ENCODE measurements at regions not wholly inside any gene's neighbourhood (a gene's known extent, or its start where the extent isn't known, plus 50 kb on each side); places are given as distances from the start of the nearest gene placed in this dataset.

DNA sequence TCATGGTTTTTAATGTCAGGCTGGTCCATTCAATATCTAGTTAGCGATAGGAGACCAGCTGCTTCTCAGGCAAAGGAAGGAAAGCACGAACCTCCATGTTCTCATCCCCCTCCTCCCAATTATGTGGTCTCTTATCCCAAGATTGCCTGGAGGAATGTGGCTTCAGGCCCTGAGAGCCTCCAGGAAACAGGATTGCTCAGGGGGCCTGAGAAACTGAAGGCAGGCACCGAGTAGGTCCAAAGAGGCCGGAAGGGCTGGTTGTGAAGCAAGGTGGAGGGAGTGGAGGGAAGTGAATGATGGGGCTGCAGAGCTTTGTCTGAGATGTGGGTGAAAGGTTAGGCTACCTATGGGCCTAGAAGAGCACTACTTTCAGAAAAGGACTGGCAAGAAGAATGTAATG, 188.2 kb upstream of the DDHD1 start:
- H3K4me3 ChIP-seq: no peak overlapping the region
- no peak overlapping the region for H3K27ac ChIP-seq
- no peak overlapping the region for H3K4me2 ChIP-seq
- no peak for TF ChIP-seq JUN (IDR thresholded peaks at IDR 0.05)
- no peak for TF ChIP-seq JUNB (IDR thresholded peaks at IDR 0.05)
- no peak for TF ChIP-seq RARB (CRISPR knock-in tag; IDR thresholded peaks at IDR 0.05)
- no peak for TF ChIP-seq ZC3H11A (IDR thresholded peaks at IDR 0.05)
- TF ChIP-seq FOXS1 (CRISPR knock-in tag; IDR thresholded peaks at IDR 0.05): no peak
- no peak for TF ChIP-seq MAZ (IDR thresholded peaks at IDR 0.05; ENCODE audit: borderline replicate concordance, low read depth, low read length)
- no peak for TF ChIP-seq CHD2 (IDR thresholded peaks at IDR 0.05; ENCODE audit: low read length, partially characterized antibody)
- no peak for TF ChIP-seq CEBPB (IDR thresholded peaks at IDR 0.05)
- no peak for TF ChIP-seq CBX8 (IDR thresholded peaks at IDR 0.05)
- TF ChIP-seq, protein P1, sequence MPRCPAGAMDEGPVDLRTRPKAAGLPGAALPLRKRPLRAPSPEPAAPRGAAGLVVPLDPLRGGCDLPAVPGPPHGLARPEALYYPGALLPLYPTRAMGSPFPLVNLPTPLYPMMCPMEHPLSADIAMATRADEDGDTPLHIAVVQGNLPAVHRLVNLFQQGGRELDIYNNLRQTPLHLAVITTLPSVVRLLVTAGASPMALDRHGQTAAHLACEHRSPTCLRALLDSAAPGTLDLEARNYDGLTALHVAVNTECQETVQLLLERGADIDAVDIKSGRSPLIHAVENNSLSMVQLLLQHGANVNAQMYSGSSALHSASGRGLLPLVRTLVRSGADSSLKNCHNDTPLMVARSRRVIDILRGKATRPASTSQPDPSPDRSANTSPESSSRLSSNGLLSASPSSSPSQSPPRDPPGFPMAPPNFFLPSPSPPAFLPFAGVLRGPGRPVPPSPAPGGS (IDR thresholded peaks at IDR 0.05): no peak
- TF ChIP-seq, protein P2, sequence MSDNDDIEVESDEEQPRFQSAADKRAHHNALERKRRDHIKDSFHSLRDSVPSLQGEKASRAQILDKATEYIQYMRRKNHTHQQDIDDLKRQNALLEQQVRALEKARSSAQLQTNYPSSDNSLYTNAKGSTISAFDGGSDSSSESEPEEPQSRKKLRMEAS (IDR thresholded peaks at IDR 0.05): no peak
- no peak for TF ChIP-seq NR3C1 (IDR thresholded peaks at IDR 0.05)
- TF ChIP-seq PBX3 (IDR thresholded peaks at IDR 0.05): no peak
- TF ChIP-seq ESRRA (IDR thresholded peaks at IDR 0.05; ENCODE audit: borderline replicate concordance, low read length): no peak
- no peak for TF ChIP-seq RCOR1 (IDR thresholded peaks at IDR 0.05; ENCODE audit: low read depth, low read length)
- no peak for TF ChIP-seq POLR2A (IDR thresholded peaks at IDR 0.05; ENCODE audit: low read length)
- 84% methylated on average over 4 of the region's 4 CpGs for WGBS (ENCODE audit: missing lambda C conversion rate)
- ATAC-seq (no peak), FAIRE-seq (no peak), DNase-seq (ENCODE audit: low read depth in 1 of 2, low spot score in 1 of 2) (no peak)
- ChIA-PET POLR2A (no interaction called here), CTCF (interaction anchor here (0.6 kb wide), 1 partner anchor 831 kb away, joined by 3 read pairs; no protein-coding TSS in a partner anchor)
- no peaks in the 10 kb centered on the region for H3K4me1 ChIP-seq
- H3K9me3 ChIP-seq: no peaks in the 10 kb centered on the region

GRCh38 chr14:53338192-53338591, 185.1 kb upstream of the DDHD1 start:
- POLR2A ChIA-PET: no interaction called here
- Histone ChIP-seq H3K27ac (no peak overlapping the region), H3K4me2 (no peak overlapping the region), H3K4me3 (no peak overlapping the region), H3K9me3 (no peaks in the 10 kb centered on the region), H3K4me1 (no peaks in the 10 kb centered on the region)
- DNase-seq (ENCODE audit: low read depth in 1 of 2, low spot score in 1 of 2) (no peak), ATAC-seq (no peak), FAIRE-seq (no peak)
- TF ChIP-seq NPAS2 (CRISPR knock-in tag; IDR thresholded peaks at IDR 0.05; ENCODE audit: borderline replicate concordance): no peak
- TF ChIP-seq FOSL2 (IDR thresholded peaks at IDR 0.05): no peak
- TF ChIP-seq FOSL2 (CRISPR knock-in tag; IDR thresholded peaks at IDR 0.05): no peak
- TF ChIP-seq HOXA7 (CRISPR knock-in tag; IDR thresholded peaks at IDR 0.05): no peak
- no peak for TF ChIP-seq TFCP2L1 (CRISPR knock-in tag; IDR thresholded peaks at IDR 0.05)
- TF ChIP-seq PBX3 (IDR thresholded peaks at IDR 0.05): no peak
- TF ChIP-seq EHMT2 (IDR thresholded peaks at IDR 0.05; ENCODE audit: low read depth): no peak
- no peak for TF ChIP-seq RAD21 (conservative IDR thresholded peaks at IDR 0.05 in 1 of 2, IDR thresholded peaks at IDR 0.05 in 1 of 2)
- TF ChIP-seq, protein P3, sequence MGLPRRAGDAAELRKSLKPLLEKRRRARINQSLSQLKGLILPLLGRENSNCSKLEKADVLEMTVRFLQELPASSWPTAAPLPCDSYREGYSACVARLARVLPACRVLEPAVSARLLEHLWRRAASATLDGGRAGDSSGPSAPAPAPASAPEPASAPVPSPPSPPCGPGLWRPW (IDR thresholded peaks at IDR 0.05): no peak
- TF ChIP-seq FOXS1 (CRISPR knock-in tag; IDR thresholded peaks at IDR 0.05): no peak
- TF ChIP-seq, protein P4, sequence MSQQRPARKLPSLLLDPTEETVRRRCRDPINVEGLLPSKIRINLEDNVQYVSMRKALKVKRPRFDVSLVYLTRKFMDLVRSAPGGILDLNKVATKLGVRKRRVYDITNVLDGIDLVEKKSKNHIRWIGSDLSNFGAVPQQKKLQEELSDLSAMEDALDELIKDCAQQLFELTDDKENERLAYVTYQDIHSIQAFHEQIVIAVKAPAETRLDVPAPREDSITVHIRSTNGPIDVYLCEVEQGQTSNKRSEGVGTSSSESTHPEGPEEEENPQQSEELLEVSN (IDR thresholded peaks at IDR 0.05; ENCODE audit: borderline replicate concordance, low read depth): no peak
- TF ChIP-seq RARB (CRISPR knock-in tag; IDR thresholded peaks at IDR 0.05): no peak
- no peak for TF ChIP-seq NFE2L2 (conservative IDR thresholded peaks at IDR 0.05; ENCODE audit: low read length)
- TF ChIP-seq ZC3H11A (IDR thresholded peaks at IDR 0.05): no peak
- no peak for TF ChIP-seq GATA3 (IDR thresholded peaks at IDR 0.05; ENCODE audit: borderline replicate concordance)
- no peak for TF ChIP-seq ZFP36 (IDR thresholded peaks at IDR 0.05; ENCODE audit: borderline replicate concordance, partially characterized antibody)
- no peak for TF ChIP-seq HOXB5 (CRISPR knock-in tag; IDR thresholded peaks at IDR 0.05)
- TF ChIP-seq PHF8 (IDR thresholded peaks at IDR 0.05; ENCODE audit: borderline replicate concordance, low read depth): no peak
- TF ChIP-seq ZSCAN20 (CRISPR knock-in tag; IDR thresholded peaks at IDR 0.05): no peak
- 59% methylated on average over 5 of the region's 5 CpGs for WGBS (ENCODE audit: missing lambda C conversion rate)
- CTCF ChIA-PET: interaction anchor here (0.6 to 1.2 kb wide), 2 partner anchors 32 to 112 kb away, joined by 3 read pairs; no protein-coding TSS in a partner anchor

Data from A549 (cell line).